IMR-90 (cell line): ENCODE measurements at regions not wholly inside any gene's neighbourhood (a gene's known extent, or its start where the extent isn't known, plus 50 kb on each side); places are given as distances from the start of the nearest gene placed in this dataset.
A peak's percentile ranks its signal among the peaks of the same experiment; 100 is the strongest.

Experiments used
- ATAC-seq: fragments of 200-7000 bp; cut with Tn5 transposase; 2 replicates; pipeline ENCODE4 v1.9.1; 2020; ENCODE audit warnings: low read depth, mild to moderate bottlenecking, moderate library complexity
- BruUV-seq: library from RNA; stranded (reverse); fragments of 400-500 nt; replicated peaks from 2 replicates; lab custom pipeline; 2021; lab: Mats Ljungman, UMichigan
- CTCF ChIA-PET: fragments of 300-600 bp; formaldehyde crosslinking; extraction: SDS; loops from one replicate; lab custom pipeline; 2021; ENCODE audit warnings: antibody characterized with exemption; lab: Yijun Ruan, JAX
- POLR2A ChIA-PET: fragments of 300-600 bp; sonication (Branson Sonifier 250); formaldehyde crosslinking; loops from one replicate; lab custom pipeline; 2022; ENCODE audit warnings: antibody characterized with exemption; ENCODE audit not compliant: unreplicated experiment; lab: Charles Lee
- DNase-seq: peaks from one replicate; pipeline ENCODE4 v3.0.0; 2013
- H2AFZ ChIP-seq: replicated peaks from 2 replicates; pipeline ENCODE3; 2013; ENCODE audit warnings: low read length, mild to moderate bottlenecking; ENCODE audit not compliant: poor library complexity
- H2AK5ac ChIP-seq: 2 replicates; pipeline ENCODE4 v1.6.1; 2013; ENCODE audit warnings: low read depth, low read length, inconsistent platforms
- H2AK9ac ChIP-seq: replicated peaks from 2 replicates; pipeline ENCODE3; 2013; ENCODE audit warnings: mild to moderate bottlenecking, low read depth, low read length, moderate library complexity; ENCODE audit not compliant: poor library complexity
- H2BK120ac ChIP-seq: 2 replicates; pipeline ENCODE4 v1.6.1; 2013; ENCODE audit warnings: low read depth, low read length, inconsistent platforms
- H2BK15ac ChIP-seq: 3 replicates; pipeline ENCODE4 v1.6.1; 2013; ENCODE audit warnings: low read depth, low read length, inconsistent platforms
- H2BK20ac ChIP-seq: 2 replicates; pipeline ENCODE4 v1.6.1; 2013; ENCODE audit warnings: low read depth, mild to moderate bottlenecking, inconsistent platforms, low read length, moderate library complexity
- H2BK5ac ChIP-seq: 2 replicates; pipeline ENCODE4 v1.6.1; 2013; ENCODE audit warnings: mild to moderate bottlenecking, low read depth, low read length, inconsistent platforms; ENCODE audit not compliant: poor library complexity, severe bottlenecking
- H3K14ac ChIP-seq: replicated peaks from 2 replicates; pipeline ENCODE4 v1.6.1; 2013; ENCODE audit warnings: low read depth, low read length, inconsistent platforms
- H3K18ac ChIP-seq: 2 replicates; pipeline ENCODE4 v1.6.1; 2013; ENCODE audit warnings: low read depth, low read length, control low read depth
- H3K23ac ChIP-seq: 2 replicates; pipeline ENCODE4 v1.6.1; 2013; ENCODE audit warnings: low read depth, low read length, inconsistent platforms
- H3K27ac ChIP-seq: 2 replicates; pipeline ENCODE4 v1.5.1; 2013; ENCODE audit warnings: mild to moderate bottlenecking, control low read depth, low read length; ENCODE audit not compliant: insufficient read depth
- H3K27me3 ChIP-seq: 2 replicates; pipeline ENCODE4 v1.6.1; 2013; ENCODE audit warnings: low read length; ENCODE audit not compliant: control insufficient read depth, insufficient read depth
- H3K36me3 ChIP-seq: 2 replicates; pipeline ENCODE4 v1.6.1; 2013; ENCODE audit warnings: low read length, mixed read lengths; ENCODE audit not compliant: control insufficient read depth, insufficient read depth
- H3K4ac ChIP-seq: 2 replicates; pipeline ENCODE4 v1.6.1; 2013; ENCODE audit warnings: low read depth, low read length, inconsistent platforms
- H3K4me1 ChIP-seq: 2 replicates; pipeline ENCODE4 v1.6.1; 2013; ENCODE audit warnings: low read length, mixed read lengths; ENCODE audit not compliant: control insufficient read depth, insufficient read depth
- H3K4me2 ChIP-seq: 2 replicates; pipeline ENCODE4 v1.6.1; 2013; ENCODE audit warnings: low read depth, mild to moderate bottlenecking, control low read depth, low read length, moderate library complexity
- H3K4me3 ChIP-seq: 2 replicates; pipeline ENCODE4 v1.5.1; 2013; ENCODE audit warnings: low read depth, mild to moderate bottlenecking, control low read depth, low read length, moderate library complexity; ENCODE audit not compliant: insufficient read depth
- H3K56ac ChIP-seq: 2 replicates; pipeline ENCODE4 v1.6.1; 2013; ENCODE audit warnings: low read length, inconsistent platforms; ENCODE audit not compliant: insufficient read depth; ENCODE audit errors: extremely low read depth
- H3K79me1 ChIP-seq, 2 experiments: 2 replicates each; pipeline ENCODE4 v1.6.1; 2013; ENCODE audit warnings: low read length in 2 of 2, inconsistent platforms in 1 of 2, low read depth in 1 of 2
- H3K9ac ChIP-seq: 2 replicates; pipeline ENCODE4 v1.6.1; 2013; ENCODE audit warnings: low read depth, low read length, control low read depth
- H3K9me1 ChIP-seq: 2 replicates; pipeline ENCODE4 v1.6.1; 2013; ENCODE audit warnings: low read length, inconsistent platforms; ENCODE audit not compliant: insufficient read depth
- H3K9me3 ChIP-seq: 2 replicates; pipeline ENCODE4 v1.6.1; 2013; ENCODE audit warnings: low read length; ENCODE audit not compliant: control insufficient read depth, insufficient read depth
- H4K20me1 ChIP-seq: 2 replicates; pipeline ENCODE4 v1.6.1; 2013; ENCODE audit warnings: low read length, inconsistent platforms; ENCODE audit not compliant: insufficient read depth
- H4K5ac ChIP-seq: 2 replicates; pipeline ENCODE4 v1.6.1; 2013; ENCODE audit warnings: mild to moderate bottlenecking, low read depth, low read length, control low read depth
- H4K8ac ChIP-seq, 2 experiments: 2 replicates each; pipeline ENCODE4 v1.6.1; 2013; ENCODE audit warnings: low read depth in 2 of 2, low read length in 2 of 2, control low read depth in 1 of 2, inconsistent platforms in 1 of 2
- H4K91ac ChIP-seq: 2 replicates; pipeline ENCODE4 v1.6.1; 2013; ENCODE audit warnings: low read depth, low read length, inconsistent platforms; ENCODE audit not compliant: insufficient read depth
- CEBPB ChIP-seq: IDR thresholded peaks from 2 replicates; pipeline ENCODE4 v1.6.1; 2012; ENCODE audit warnings: low read depth, low read length, improper control_type of control experiment
- ELK1 ChIP-seq: fragments of 150-350 bp; IDR thresholded peaks from 2 replicates; pipeline ENCODE4 v1.6.1; 2016; ENCODE audit warnings: low read depth, mild to moderate bottlenecking, low read length, moderate library complexity, borderline replicate concordance
- MXI1 ChIP-seq: IDR thresholded peaks from 2 replicates; pipeline ENCODE4 v1.6.1; 2012; ENCODE audit warnings: low read depth, mild to moderate bottlenecking, low read length, moderate library complexity, borderline replicate concordance
- POLR2A ChIP-seq: IDR thresholded peaks from 2 replicates; pipeline ENCODE4 v1.6.1; 2012; ENCODE audit warnings: mild to moderate bottlenecking, low read depth, low read length
- WGBS, 2 experiments: methylation state at CpG; one replicate each; pipeline versions ENCODE4 v1.1.5 to v1.1.7; 2013; ENCODE audit warnings: missing lambda C conversion rate in 2 of 2; ENCODE audit not compliant: insufficient read length in 1 of 2; ENCODE audit errors: extremely low coverage in 2 of 2; 5-methylcytosine and 5-hydroxymethylcytosine counted together
- dilution Hi-C: fragments of 300-500 bp; cut with HindIII; formaldehyde crosslinking; loops from one replicate; pipeline ENCODE4 v1.14.3; 2018; ENCODE audit warnings: low sequenced_read_pairs; ENCODE audit not compliant: unreplicated experiment
- in situ Hi-C: fragments of 300-500 bp; cut with MboI; formaldehyde crosslinking; loops from 3 replicates; pipeline ENCODE4 v1.14.3; 2019; ENCODE audit warnings: low sequenced_read_pairs, inconsistent platforms, mixed read lengths
- intact Hi-C: fragments of 100-400 bp; cut with micrococcal nuclease; formaldehyde crosslinking; loops from 2 replicates; pipeline ENCODE4 v1.10.0; 2022

GRCh38 chr10:78475437-78475836 is 441.8 kb downstream of the RPS24 start:
- no peak overlapping the region for H4K5ac ChIP-seq
- ATAC-seq (no peak; the same call in 1 of the 2 replicates), DNase-seq (peak; percentile 14)
- H3K14ac ChIP-seq: no peak overlapping the region
- no peak overlapping the region for H3K4ac ChIP-seq
- ChIA-PET CTCF (no interaction called here), POLR2A (no interaction called here)
- H2BK15ac ChIP-seq: no peak overlapping the region
- no TSS peak for BruUV-seq
- peaks cover 2% of the 10 kb centered on the region; the same call in 1 of the 2 replicates for H3K4me1 ChIP-seq
- no peak overlapping the region for H3K27ac ChIP-seq
- H2AK9ac ChIP-seq: no peak overlapping the region
- peak overlapping the region; percentile 45 for H2AFZ ChIP-seq
- dilution Hi-C loops: no loop called here
- no peak overlapping the region for H2BK5ac ChIP-seq
- H3K56ac ChIP-seq: no peak overlapping the region
- no peak for TF ChIP-seq MXI1
- no peak for TF ChIP-seq CEBPB
- TF ChIP-seq ELK1: no peak
- no peak for TF ChIP-seq POLR2A
- no peaks in the 10 kb centered on the region; the same call in 1 of the 2 replicates for H3K9me1 ChIP-seq
- no peak overlapping the region for H4K8ac ChIP-seq
- H2BK20ac ChIP-seq: no peak overlapping the region
- no peak overlapping the region for H2AK5ac ChIP-seq
- no peak overlapping the region for H4K91ac ChIP-seq
- H3K4me3 ChIP-seq: no peak overlapping the region
- no peaks in the 10 kb centered on the region for H3K9me3 ChIP-seq
- intact Hi-C loops: no loop called here
- H2BK120ac ChIP-seq: no peak overlapping the region
- H4K20me1 ChIP-seq: no peaks in the 10 kb centered on the region
- H3K4me2 ChIP-seq: no peak overlapping the region
- no peak overlapping the region for H3K18ac ChIP-seq
- H3K79me1 ChIP-seq: no peaks in the 10 kb centered on the region
- no CpG with 5 or more reads among the region's 7 CpGs for WGBS, 2 experiments
- H3K36me3 ChIP-seq: no peaks in the 10 kb centered on the region
- no peak overlapping the region for H3K23ac ChIP-seq
- H3K27me3 ChIP-seq: peaks cover 20% of the 10 kb centered on the region
- no peak overlapping the region for H3K9ac ChIP-seq
- in situ Hi-C loops: no loop called here
